HG02588 (cell line): ENCODE measurements at regions not wholly inside any gene's neighbourhood (a gene's known extent, or its start where the extent isn't known, plus 50 kb on each side); places are given as distances from the start of the nearest gene placed in this dataset.
"Not testable (repeated sequence)": the region's sequence is repeated elsewhere in the genome, so short reads cannot be mapped to it uniquely, and the experiment has no call there.

Experiments
- ATAC-seq: cut with Tn5 transposase; IDR thresholded peaks from one replicate; pipeline ENCODE4 v1.9.1; 2021; ENCODE audit warnings: mild to moderate bottlenecking, moderate library complexity; ENCODE audit not compliant: unreplicated experiment

DNA sequence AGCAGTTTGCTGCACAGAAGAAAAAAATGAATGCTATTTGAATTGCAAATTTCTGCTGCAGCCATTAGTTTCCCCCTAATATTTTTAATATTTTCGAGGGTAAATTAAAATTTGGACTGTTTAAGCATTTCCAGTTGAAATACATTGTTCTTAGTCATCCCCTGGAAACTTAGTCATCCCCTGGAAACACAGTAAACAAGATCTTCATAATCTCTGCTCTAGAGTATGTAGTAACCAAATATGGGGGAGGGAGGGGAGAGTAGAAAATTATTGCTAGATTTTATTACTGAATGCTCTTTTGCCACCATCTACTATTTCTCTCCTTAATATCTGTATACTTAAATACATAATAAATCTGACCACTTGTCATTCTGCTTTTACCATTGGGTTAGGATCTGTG is 1053.3 kb downstream of the SORCS1 start:
- no peak for ATAC-seq

- ATAC-seq: no peak
These were observed 1056.8 kb downstream of the SORCS1 start for GRCh38 chr10:106107706-106108105.

- ATAC-seq: no peak
These were observed 1058.4 kb downstream of the SORCS1 start for GRCh38 chr10:106106114-106106513.

GRCh38 chr10:106089855-106090254 is 1074.7 kb downstream of the SORCS1 start:
- ATAC-seq: no peak

DNA sequence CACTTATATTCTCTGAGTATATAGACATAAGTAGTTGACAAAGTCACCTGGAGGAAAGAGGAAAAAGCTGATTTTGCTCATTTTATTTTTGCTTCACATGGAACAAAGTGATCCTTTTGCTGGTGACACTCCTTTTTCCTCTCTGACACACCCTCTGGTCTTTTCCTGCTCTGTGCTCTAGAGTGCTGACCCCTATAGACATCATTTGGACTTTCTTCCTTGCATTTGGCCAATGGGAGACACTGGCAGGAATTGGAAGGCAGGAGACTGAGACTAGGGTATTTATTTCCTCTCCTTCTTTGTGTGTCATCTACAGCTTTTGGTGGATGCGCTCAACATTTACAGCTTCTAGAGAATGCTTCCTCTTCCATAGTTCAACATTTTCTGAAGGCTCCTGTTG is 1078.1 kb downstream of the SORCS1 start:
- ATAC-seq: no peak

DNA sequence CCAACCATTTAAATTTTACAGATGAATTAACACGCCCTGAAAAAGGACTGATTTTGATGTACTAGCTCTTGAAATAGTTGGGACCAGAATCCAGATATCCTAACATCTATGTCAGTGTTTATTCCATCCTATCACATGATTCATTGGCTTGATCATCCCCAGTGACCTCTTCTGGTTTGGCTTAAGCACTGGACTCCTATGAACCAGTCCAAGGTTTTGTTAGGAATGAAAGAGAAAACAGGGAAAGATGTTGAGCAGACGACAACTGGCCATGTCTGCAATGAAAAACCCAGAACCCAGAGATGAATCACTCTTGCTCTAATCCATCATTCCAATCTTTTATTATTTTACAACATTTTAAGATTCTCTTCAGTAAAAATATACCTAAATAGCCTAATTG is 1080.9 kb downstream of the SORCS1 start:
- ATAC-seq: no peak

- no peak for ATAC-seq
These were observed 1081.6 kb downstream of the SORCS1 start for GRCh38 chr10:106082865-106083264.

GRCh38 chr10:106078895-106079576 is 1085.5 kb downstream of the SORCS1 start:
- no peak for ATAC-seq

DNA sequence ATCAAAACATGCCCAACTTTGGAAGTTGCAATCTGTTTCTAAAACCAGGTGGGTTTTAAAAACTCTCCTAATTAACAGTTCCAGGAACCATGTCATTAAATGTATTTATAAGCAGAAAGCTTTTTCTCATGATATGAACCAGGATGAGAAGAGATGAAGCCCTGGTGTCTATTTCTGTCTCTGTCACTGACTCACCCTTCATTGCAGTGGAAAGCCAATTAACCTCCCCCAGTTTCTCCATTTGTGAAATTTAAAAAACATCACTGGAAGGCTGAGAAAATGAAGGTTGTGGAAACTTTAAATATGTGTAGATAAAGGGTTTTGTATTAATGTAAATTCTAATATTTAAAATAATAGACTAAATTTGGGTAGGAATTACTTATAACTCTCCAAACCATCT is 1088.0 kb downstream of the SORCS1 start:
- ATAC-seq: no peak

DNA sequence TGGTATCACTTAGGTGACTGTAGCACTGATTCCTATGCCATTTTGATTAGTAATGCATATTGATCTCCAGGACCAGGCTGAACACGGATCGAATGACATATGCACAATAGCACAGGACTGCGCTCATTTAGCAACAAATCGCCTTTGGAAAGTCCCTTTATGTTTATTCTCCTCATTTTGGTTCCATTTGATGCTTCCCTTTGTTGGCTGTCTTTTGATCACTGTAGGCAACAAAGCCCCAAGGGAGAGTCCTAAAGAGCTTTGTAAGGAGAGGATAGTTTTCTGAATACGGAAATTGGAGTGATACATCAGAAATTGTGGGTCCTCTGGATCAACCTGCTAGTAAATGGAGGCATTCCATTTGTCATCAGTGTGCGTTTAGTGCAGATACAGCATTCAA is 1111.4 kb downstream of the SORCS1 start:
- ATAC-seq: no peak

- no peak for ATAC-seq
These were observed 1120.0 kb downstream of the SORCS1 start for GRCh38 chr10:106044503-106044902.

- no peak for ATAC-seq
These were observed 1120.6 kb downstream of the SORCS1 start for GRCh38 chr10:106043863-106044262.

DNA sequence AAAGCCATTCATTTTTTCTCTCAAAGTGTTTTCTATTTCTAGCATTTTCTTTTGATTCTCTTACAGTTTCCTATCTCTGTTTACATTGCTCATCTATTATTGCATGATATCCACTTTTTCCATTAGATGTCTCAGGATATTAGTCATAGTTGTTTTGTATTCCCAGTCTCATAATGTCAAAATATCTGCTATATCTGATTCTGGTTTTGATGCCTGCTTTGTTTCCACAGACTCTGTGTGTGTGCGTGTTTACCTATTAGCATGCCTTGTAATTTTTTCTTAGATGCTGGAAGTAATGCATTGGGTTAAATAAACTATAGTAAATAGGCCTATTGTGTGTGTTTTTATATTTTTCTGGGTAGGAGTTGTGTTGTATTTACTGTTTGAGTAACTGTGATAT is 1126.3 kb downstream of the SORCS1 start:
- ATAC-seq: no peak

DNA sequence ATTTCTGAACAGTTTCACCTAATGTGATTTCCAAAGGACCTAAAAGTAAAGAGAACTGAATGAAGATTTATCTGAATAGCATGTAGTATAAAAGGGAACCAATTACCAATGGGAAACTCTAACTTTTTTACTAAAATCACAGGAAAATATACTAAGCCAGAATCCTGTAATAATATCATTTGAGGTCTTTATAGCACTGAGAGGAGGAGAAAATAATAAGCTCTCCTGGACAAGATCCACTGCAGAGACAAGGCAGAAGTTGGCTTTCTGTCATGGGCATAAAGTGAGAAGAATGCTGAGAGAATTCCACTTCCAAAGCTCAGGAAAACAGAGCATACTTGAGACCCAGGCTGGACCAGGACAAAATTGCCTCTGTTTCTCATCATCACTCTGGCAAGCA is 1131.4 kb downstream of the SORCS1 start:
- no peak for ATAC-seq

GRCh38 chr10:106032450-106033002 is 1132.0 kb downstream of the SORCS1 start:
- ATAC-seq: no peak

DNA sequence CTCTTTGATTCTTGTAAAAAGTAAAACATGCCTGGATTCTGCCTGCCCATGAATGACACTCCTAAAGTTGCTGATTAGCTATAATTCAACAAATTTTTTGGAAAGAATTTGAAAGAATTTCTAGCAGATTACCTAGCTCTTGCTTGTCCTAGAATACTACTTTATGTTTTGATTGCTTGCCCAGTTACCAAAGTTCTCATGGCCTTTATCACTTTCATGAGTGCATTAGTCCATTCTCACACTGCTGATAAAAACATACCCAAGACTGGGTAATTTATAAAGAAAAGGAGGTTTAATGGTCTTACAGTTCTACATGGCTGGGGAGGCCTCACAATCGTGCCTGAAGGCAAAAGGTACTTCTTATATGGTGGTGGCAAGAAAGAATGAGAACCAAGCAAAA is 1137.3 kb downstream of the SORCS1 start:
- no peak for ATAC-seq

GRCh38 chr10:106025208-106025811 is 1139.2 kb downstream of the SORCS1 start:
- no peak for ATAC-seq

DNA sequence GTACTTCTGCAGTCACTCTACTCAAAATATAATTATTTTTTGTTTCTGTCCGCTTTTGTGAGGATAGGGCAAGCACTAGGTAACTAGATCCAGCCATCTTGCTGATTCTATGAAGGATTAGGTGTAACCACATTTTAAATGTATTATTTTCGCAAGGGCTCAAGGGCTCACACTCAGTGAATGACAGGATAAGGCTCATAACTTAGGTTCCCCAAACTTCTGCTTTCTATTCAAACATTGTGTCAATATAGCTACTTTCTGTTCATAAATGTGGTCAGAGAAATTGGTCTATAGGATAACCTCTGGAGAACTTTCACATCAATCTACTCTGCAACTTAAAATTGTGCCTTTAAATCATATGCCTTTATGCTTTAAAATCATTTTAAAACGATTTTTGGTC is 1141.2 kb downstream of the SORCS1 start:
- no peak for ATAC-seq

DNA sequence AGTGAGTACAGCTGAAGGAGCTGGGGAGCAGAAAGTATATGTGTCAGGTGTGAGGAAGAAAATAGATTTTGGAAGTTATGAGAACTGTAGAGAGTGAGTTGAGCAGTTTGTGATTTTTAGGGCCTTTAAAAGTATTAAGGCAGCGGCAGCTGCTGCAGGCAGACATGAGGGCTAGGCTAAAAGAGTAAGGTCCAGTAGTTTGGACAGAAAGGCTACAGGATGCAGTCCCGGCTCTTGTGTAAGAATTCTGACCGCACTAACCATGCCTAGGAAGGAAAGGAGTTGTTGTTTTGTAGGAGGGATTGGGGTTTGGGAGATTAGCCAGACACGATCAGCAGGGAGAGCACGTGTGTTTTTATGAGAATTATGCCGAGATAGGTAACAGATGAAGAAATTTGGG is 1144.9 kb downstream of the SORCS1 start:
- not testable (repeated sequence) for ATAC-seq

DNA sequence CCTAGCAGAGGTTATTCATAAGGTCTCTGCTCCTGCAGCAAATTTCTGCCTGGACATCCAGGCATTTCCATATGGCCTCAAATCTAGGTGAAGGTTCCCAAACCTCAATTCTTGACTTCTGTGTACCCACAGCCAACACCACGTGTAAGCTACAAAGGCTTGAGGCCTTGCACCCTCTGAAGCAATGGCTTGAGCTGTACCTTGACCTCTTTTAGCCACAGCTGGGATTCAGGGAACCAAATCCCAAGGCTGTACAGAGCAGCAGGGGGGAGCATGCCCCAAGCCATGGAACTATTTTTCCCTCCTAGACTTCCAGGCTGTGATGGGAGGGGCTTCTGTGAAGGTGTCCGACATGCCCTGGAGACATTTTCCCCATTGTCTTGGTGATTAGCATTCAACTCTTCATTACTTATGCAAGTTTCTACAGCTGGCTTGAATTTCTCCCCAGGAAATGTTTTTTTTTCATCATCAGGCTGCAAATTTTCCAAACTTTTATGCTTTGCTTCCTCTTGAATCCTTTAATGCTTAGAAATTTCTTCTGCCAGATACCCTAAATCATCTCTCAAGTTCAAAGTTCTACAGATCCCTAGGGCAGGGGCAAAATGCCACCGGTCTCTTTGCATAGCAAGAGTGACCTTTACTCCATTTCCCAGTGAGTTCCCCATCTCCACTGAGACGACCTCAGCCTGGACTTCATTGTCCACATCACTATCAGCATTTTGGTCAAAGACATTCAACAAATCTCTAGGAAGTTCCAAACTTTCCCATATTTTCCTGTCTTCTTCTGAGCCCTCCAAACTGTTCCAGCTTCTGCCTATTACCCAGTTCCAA is 1148.9 kb downstream of the SORCS1 start:
- not testable (repeated sequence) for ATAC-seq

- ATAC-seq: no peak
These were observed 1153.3 kb downstream of the SORCS1 start for GRCh38 chr10:106011250-106011649.

DNA sequence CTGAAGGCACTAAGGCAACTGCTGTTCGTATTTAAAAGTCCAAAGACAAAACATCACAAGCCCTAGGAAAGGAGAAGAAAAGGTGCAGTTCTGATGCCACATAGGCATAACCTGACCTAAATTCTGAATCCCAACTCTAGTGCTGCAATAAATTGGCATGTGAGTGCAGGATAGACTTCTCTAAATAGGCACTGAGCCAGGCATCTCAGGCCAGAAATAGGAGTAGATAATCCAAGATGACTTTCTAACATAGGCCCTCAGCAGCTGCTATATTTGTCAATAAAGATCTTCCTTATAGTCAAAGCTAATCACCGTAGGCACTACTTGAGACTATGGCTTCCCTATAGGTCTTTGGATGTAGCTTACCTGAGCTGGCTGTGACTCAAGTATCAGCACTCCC is 1163.8 kb downstream of the SORCS1 start:
- no peak for ATAC-seq
